ENCODE measurements at regions not wholly inside any gene's neighbourhood (a gene's known extent, or its start where the extent isn't known, plus 50 kb on each side); places are given as distances from the start of the nearest gene placed in this dataset.
"Not testable (repeated sequence)": the region's sequence is repeated elsewhere in the genome, so short reads cannot be mapped to it uniquely, and the experiment has no call there.

DNA sequence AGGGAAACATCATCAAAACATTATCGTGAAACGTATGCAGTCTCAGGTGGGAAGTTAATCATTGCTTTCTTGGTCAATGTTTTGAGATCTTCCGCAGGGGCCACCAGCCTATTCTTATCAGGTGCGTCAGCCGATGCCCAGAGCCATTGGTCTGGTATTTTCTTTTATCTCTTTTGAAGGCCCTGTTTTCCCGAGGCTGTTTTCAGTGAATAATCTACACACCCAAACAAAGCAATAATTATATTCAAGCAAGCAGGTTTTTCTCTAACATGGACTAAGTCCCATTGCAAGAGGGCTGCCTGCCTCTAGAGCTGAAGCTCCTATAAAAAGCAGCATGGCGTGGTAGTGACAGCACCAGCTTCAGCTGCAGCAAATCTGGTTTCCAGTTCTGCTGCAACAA, 430.0 kb upstream of the ID2 start:
- DNase-seq, result no peak
- Histone ChIP-seq H3K27ac (no peak overlapping the region), H3K27me3 (no peaks in the 10 kb centered on the region), H3K4me3 (no peak overlapping the region), H3K4me1 (no peaks in the 10 kb centered on the region), H3K9me3 (no peaks in the 10 kb centered on the region), H3K36me3 (no peaks in the 10 kb centered on the region)
- intact Hi-C loops (cut with DNase I; ENCODE audit: low total_unique reads), result no loop called here
- TF ChIP-seq CTCF (IDR thresholded peaks at IDR 0.05) (no peak), POLR2A (IDR thresholded peaks at IDR 0.05) (no peak)

- no peak for DNase-seq
- H3K27me3 ChIP-seq, result no peaks in the 10 kb centered on the region
- no peaks in the 10 kb centered on the region for H3K36me3 ChIP-seq
- no peak overlapping the region for H3K27ac ChIP-seq
- H3K4me3 ChIP-seq, result no peak overlapping the region
- no peaks in the 10 kb centered on the region for H3K4me1 ChIP-seq
- intact Hi-C loops (cut with DNase I; ENCODE audit: low total_unique reads), result no loop called here
- TF ChIP-seq POLR2A (IDR thresholded peaks at IDR 0.05), result no peak
- no peak for TF ChIP-seq CTCF (IDR thresholded peaks at IDR 0.05)
- no peaks in the 10 kb centered on the region for H3K9me3 ChIP-seq
Observed at GRCh38 chr2:8252997-8253694, 428.7 kb upstream of the ID2 start.

DNA sequence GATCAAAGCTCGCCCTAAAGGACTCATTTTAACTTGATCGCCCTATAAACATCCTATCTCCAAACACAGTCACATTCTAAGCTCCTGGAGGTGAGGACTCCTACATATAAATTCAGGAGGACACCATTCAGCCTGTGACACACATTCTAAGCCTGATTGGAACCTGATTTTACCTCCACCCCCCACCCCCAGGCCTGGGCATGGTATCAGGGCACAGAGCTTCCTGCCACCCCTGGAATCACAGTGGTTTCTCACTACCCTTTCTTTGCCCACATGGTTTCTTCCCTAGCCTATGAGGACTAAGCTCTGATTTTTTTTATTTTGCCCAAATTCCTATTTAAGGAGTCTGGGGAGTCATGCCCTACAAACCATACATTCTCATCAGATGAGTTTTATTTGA, 428.1 kb upstream of the ID2 start:
- no peaks in the 10 kb centered on the region for H3K9me3 ChIP-seq
- no peaks in the 10 kb centered on the region for H3K4me1 ChIP-seq
- TF ChIP-seq POLR2A (IDR thresholded peaks at IDR 0.05) (no peak), CTCF (IDR thresholded peaks at IDR 0.05) (no peak)
- no peaks in the 10 kb centered on the region for H3K36me3 ChIP-seq
- H3K4me3 ChIP-seq, result no peak overlapping the region
- no peak for DNase-seq
- no peaks in the 10 kb centered on the region for H3K27me3 ChIP-seq
- H3K27ac ChIP-seq, result no peak overlapping the region
- intact Hi-C loops (cut with DNase I; ENCODE audit: low total_unique reads), result no loop called here

DNA sequence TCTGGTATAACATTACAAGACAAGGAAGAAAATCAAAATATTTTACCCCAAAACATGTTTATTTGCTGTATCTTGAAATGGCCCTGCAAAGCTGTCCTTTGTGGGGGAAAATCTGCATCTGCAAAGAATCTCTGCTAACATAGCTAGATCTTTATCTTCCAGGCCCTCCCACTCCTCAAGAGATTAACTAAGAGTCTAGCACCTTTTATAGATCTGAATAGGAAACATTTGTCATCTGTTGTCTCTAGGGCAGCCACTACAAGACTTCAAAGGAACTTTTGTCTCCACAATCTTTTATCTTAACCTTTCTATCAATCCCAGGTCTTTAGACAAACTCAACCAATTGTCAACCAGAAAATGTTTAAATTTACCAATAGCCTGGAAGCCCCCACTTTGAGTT, 427.6 kb upstream of the ID2 start:
- intact Hi-C loops (cut with DNase I; ENCODE audit: low total_unique reads); DNase-seq; H3K27ac ChIP-seq; H3K4me3 ChIP-seq; H3K4me1 ChIP-seq; H3K36me3 ChIP-seq; H3K9me3 ChIP-seq; H3K27me3 ChIP-seq: not testable (repeated sequence)

DNA sequence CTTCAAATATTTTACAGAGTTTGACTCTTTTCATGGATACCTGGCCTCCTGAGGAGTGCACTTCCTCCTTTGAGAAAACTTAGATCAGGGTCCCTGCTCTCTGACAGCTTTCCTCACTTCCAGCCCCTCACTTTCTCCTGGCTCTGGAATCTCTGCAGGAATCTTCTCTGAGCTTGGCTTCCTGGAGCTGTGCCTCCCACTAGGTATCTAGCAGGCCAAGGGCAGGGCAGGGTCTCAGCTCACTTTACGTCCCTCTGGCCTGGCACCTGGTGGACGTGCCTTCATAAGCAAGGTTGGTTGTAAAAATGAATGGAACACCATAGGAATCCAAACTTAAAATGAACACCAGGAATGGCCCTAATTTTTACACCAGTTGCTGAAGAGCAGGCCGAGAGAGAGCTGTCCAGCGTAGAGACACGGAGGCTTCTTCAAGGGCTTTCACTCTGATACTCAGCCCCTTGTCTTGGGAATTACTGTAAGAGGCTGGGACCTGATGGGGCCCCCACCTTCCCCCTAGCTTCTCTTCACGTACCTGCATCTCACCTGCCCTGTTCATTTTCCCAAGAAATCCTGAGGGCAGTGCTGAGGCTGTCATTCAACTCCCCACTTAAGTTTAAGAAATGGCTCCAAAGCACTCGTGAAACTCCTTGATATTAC, 426.9 kb upstream of the ID2 start:
- no peak for TF ChIP-seq POLR2A (IDR thresholded peaks at IDR 0.05)
- no peak for TF ChIP-seq CTCF (IDR thresholded peaks at IDR 0.05)
- H3K4me3 ChIP-seq, result no peak overlapping the region
- no peaks in the 10 kb centered on the region for H3K36me3 ChIP-seq
- no peak overlapping the region for H3K27ac ChIP-seq
- no peaks in the 10 kb centered on the region for H3K27me3 ChIP-seq
- no peaks in the 10 kb centered on the region for H3K4me1 ChIP-seq
- no peaks in the 10 kb centered on the region for H3K9me3 ChIP-seq
- intact Hi-C loops (cut with DNase I; ENCODE audit: low total_unique reads), result no loop called here
- no peak for DNase-seq
